GM23338 (cell line): ENCODE measurements at regions not wholly inside any gene's neighbourhood (a gene's known extent, or its start where the extent isn't known, plus 50 kb on each side); places are given as distances from the start of the nearest gene placed in this dataset.

Experiments used
- JUNB ChIP-seq: IDR thresholded peaks from one replicate; pipeline ENCODE4 v1.6.1; 2016; ENCODE audit warnings: antibody characterized with exemption; ENCODE audit not compliant: unreplicated experiment
- POLR2AphosphoS5 ChIP-seq: IDR thresholded peaks from 2 replicates; pipeline ENCODE4 v1.6.1; 2016; ENCODE audit warnings: antibody characterized with exemption, low read depth
- TF ChIP-seq, protein P1 (sequence below), 2 experiments: fragments of 200-600 bp in 1 of 2; sonication (generic) in 1 of 2; conservative IDR thresholded peaks; 2 replicates each; pipeline versions ENCODE4 v1.5.1 to v1.6.1; 2016 to 2017; ENCODE audit warnings: antibody characterized with exemption in 2 of 2, low read depth in 2 of 2, mild to moderate bottlenecking in 2 of 2, moderate library complexity in 1 of 2
- TF ChIP-seq, protein P2 (sequence below): IDR thresholded peaks from one replicate; pipeline ENCODE4 v1.6.1; 2018; ENCODE audit warnings: antibody characterized with exemption; ENCODE audit not compliant: unreplicated experiment

DNA sequence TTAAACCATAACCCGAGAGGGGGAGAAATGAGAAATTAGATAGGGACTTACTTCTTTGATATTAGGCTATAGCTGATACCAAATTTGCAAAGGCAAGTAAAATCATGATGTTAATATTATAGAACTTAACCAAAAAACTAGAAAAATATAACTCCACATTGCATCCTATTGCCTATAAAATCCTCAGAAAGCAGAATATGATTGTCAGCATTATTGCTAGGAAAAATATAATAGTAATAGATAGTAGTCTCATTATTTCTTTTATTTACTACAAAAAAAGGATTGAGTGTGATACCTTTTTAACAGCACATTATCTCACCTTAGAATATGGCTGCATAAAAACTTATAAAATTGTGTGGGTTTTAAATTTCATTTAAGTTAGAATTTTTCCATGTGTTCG is 206.5 kb upstream of the CDIN1 start:
- TF ChIP-seq POLR2AphosphoS5 (no peak), JUNB (no peak)
- TF ChIP-seq, protein P1, sequence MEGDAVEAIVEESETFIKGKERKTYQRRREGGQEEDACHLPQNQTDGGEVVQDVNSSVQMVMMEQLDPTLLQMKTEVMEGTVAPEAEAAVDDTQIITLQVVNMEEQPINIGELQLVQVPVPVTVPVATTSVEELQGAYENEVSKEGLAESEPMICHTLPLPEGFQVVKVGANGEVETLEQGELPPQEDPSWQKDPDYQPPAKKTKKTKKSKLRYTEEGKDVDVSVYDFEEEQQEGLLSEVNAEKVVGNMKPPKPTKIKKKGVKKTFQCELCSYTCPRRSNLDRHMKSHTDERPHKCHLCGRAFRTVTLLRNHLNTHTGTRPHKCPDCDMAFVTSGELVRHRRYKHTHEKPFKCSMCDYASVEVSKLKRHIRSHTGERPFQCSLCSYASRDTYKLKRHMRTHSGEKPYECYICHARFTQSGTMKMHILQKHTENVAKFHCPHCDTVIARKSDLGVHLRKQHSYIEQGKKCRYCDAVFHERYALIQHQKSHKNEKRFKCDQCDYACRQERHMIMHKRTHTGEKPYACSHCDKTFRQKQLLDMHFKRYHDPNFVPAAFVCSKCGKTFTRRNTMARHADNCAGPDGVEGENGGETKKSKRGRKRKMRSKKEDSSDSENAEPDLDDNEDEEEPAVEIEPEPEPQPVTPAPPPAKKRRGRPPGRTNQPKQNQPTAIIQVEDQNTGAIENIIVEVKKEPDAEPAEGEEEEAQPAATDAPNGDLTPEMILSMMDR (conservative IDR thresholded peaks at IDR 0.05; ENCODE audit: low read depth in 2 of 2): no peak
- TF ChIP-seq, protein P2, sequence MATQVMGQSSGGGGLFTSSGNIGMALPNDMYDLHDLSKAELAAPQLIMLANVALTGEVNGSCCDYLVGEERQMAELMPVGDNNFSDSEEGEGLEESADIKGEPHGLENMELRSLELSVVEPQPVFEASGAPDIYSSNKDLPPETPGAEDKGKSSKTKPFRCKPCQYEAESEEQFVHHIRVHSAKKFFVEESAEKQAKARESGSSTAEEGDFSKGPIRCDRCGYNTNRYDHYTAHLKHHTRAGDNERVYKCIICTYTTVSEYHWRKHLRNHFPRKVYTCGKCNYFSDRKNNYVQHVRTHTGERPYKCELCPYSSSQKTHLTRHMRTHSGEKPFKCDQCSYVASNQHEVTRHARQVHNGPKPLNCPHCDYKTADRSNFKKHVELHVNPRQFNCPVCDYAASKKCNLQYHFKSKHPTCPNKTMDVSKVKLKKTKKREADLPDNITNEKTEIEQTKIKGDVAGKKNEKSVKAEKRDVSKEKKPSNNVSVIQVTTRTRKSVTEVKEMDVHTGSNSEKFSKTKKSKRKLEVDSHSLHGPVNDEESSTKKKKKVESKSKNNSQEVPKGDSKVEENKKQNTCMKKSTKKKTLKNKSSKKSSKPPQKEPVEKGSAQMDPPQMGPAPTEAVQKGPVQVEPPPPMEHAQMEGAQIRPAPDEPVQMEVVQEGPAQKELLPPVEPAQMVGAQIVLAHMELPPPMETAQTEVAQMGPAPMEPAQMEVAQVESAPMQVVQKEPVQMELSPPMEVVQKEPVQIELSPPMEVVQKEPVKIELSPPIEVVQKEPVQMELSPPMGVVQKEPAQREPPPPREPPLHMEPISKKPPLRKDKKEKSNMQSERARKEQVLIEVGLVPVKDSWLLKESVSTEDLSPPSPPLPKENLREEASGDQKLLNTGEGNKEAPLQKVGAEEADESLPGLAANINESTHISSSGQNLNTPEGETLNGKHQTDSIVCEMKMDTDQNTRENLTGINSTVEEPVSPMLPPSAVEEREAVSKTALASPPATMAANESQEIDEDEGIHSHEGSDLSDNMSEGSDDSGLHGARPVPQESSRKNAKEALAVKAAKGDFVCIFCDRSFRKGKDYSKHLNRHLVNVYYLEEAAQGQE: no peak
